T-cell (primary cell): ENCODE measurements at regions not wholly inside any gene's neighbourhood (a gene's known extent, or its start where the extent isn't known, plus 50 kb on each side); places are given as distances from the start of the nearest gene placed in this dataset.

Experiments
- ATAC-seq, 4 experiments: fragments of 200-7000 bp in 3 of 4; fragments of 150-1000 bp in 1 of 4; cut with Tn5 transposase; replicated peaks in 1 of 4; 1 replicate in 3 of 4; 2 replicates in 1 of 4; pipeline ENCODE4 v1.10.0; 2021; ENCODE audit warnings: moderate library complexity in 3 of 4, mild to moderate bottlenecking in 2 of 4, moderate number of reproducible peaks in 1 of 4
- CTCF ChIA-PET, 2 donors: fragments of 300-600 bp; sonication (Branson Sonifier 250); formaldehyde crosslinking; loops; one replicate each; lab custom pipeline; 2022; ENCODE audit warnings: antibody characterized with exemption in 2 of 2; lab: Charles Lee
- POLR2A ChIA-PET, 2 donors: fragments of 300-600 bp; sonication (Branson Sonifier 250); formaldehyde crosslinking; loops; one replicate each; lab custom pipeline; 2022; ENCODE audit warnings: antibody characterized with exemption in 2 of 2; lab: Charles Lee
- DNase-seq, 35 experiments: peaks; one replicate each; pipeline versions ENCODE4 v3.0.0 to v3.0.0-alpha.2; 2013 to 2023
- H3K27ac ChIP-seq: one replicate; pipeline ENCODE4 v1.5.1; 2013; ENCODE audit warnings: low read length
- H3K27me3 ChIP-seq, 2 experiments: replicated peaks in 1 of 2; 1 replicate in 1 of 2; 2 replicates in 1 of 2; pipeline versions ENCODE4 v1.6.1 to v1.7.0; 2013; ENCODE audit warnings: low read length in 1 of 2, mixed read lengths in 1 of 2; ENCODE audit not compliant: control insufficient read depth in 2 of 2, insufficient read depth in 2 of 2; ENCODE audit errors: extremely low read depth in 1 of 2
- H3K36me3 ChIP-seq, 2 donors: 1 replicate in 1 of 2; 2 replicates in 1 of 2; pipeline versions ENCODE4 v1.6.1 to v1.7.0; 2013; ENCODE audit warnings: low read length in 1 of 2; ENCODE audit not compliant: control insufficient read depth in 2 of 2, insufficient read depth in 1 of 2; ENCODE audit errors: extremely low read depth in 1 of 2
- H3K4me1 ChIP-seq, 2 experiments: 1 replicate in 1 of 2; 2 replicates in 1 of 2; pipeline versions ENCODE4 v1.6.1 to v1.7.0; 2013; ENCODE audit warnings: low read length in 2 of 2, mixed read lengths in 1 of 2; ENCODE audit not compliant: insufficient read depth in 2 of 2, control insufficient read depth in 1 of 2; ENCODE audit errors: extremely low read depth in 1 of 2
- H3K4me3 ChIP-seq, 2 donors: 1 replicate in 1 of 2; 2 replicates in 1 of 2; pipeline versions ENCODE4 v1.5.1 to v1.7.0; 2013; ENCODE audit warnings: mild to moderate bottlenecking in 2 of 2, low read length in 1 of 2, moderate library complexity in 1 of 2; ENCODE audit not compliant: control insufficient read depth in 1 of 2; ENCODE audit errors: extremely low read depth in 1 of 2
- H3K9me3 ChIP-seq: 2 replicates; pipeline ENCODE4 v1.7.0; 2013
- H3K27ac Mint-ChIP-seq, 2 donors: one replicate each; pipeline ENCODE4 v1.8.0; 2020 to 2021; ENCODE audit warnings: mild to moderate bottlenecking in 2 of 2, mixed read lengths in 2 of 2
- H3K27me3 Mint-ChIP-seq, 2 donors: one replicate each; pipeline ENCODE4 v1.8.0; 2021 to 2022; ENCODE audit warnings: mixed read lengths in 2 of 2
- H3K36me3 Mint-ChIP-seq: one replicate; pipeline ENCODE4 v1.8.0; 2021; ENCODE audit warnings: mixed read lengths
- H3K4me1 Mint-ChIP-seq, 3 donors: one replicate each; pipeline ENCODE4 v1.8.0; 2020 to 2022; ENCODE audit warnings: mixed read lengths in 3 of 3, mild to moderate bottlenecking in 1 of 3
- H3K4me3 Mint-ChIP-seq, 3 donors: one replicate each; pipeline ENCODE4 v1.8.0; 2020 to 2022; ENCODE audit warnings: mild to moderate bottlenecking in 3 of 3, mixed read lengths in 3 of 3, moderate library complexity in 3 of 3
- H3K9me3 Mint-ChIP-seq, 3 donors: one replicate each; pipeline ENCODE4 v1.8.0; 2020 to 2022; ENCODE audit warnings: mixed read lengths in 3 of 3
- WGBS: methylation state at CpG from one replicate; pipeline ENCODE4 v1.1.5; 2013; ENCODE audit warnings: missing lambda C conversion rate; ENCODE audit not compliant: insufficient coverage; 5-methylcytosine and 5-hydroxymethylcytosine counted together

DNA sequence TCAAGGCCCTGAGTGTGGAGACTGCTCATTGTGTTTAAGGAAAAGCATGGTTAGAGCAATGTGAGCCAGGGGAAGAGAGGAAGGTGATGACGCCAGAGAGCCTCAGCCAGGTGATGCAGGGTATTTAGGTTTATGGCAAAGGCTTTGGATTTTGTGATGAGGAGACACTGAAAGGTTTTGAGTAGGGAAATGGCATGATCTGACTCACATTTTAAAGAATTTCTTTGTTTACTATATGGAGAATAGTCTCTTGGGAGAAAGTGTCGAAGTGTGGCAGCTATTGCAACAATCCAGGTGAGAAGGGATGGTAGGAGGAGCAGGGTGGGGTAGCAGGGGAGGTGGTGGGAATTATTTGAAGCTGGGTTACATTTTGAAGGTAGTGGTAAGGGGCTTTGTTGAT is 293.4 kb upstream of the IGFBP7 start:
- Histone ChIP-seq H3K9me3 (no peaks in the 10 kb centered on the region), H3K27me3 (no peaks in the 10 kb centered on the region), H3K4me3 (no peak overlapping the region), H3K36me3 (no peaks in the 10 kb centered on the region), H3K27ac (no peak overlapping the region), H3K4me1 (no peaks in the 10 kb centered on the region)
- Mint-ChIP-seq H3K27ac (no peak overlapping the region), H3K9me3 (peaks cover 0 to 5% (median 3%) of the 10 kb centered on the region in 3 donors), H3K27me3 (peaks cover 0 to 3% of the 10 kb centered on the region in 2 donors), H3K36me3 (no peaks in the 10 kb centered on the region), H3K4me1 (no peaks in the 10 kb centered on the region), H3K4me3 (no peak overlapping the region)
- ChIA-PET CTCF (no interaction called here), POLR2A (no interaction called here)
- WGBS: 61% methylated on average over 2 of the region's 2 CpGs
- DNase-seq: no peak
- no peak for ATAC-seq

DNA sequence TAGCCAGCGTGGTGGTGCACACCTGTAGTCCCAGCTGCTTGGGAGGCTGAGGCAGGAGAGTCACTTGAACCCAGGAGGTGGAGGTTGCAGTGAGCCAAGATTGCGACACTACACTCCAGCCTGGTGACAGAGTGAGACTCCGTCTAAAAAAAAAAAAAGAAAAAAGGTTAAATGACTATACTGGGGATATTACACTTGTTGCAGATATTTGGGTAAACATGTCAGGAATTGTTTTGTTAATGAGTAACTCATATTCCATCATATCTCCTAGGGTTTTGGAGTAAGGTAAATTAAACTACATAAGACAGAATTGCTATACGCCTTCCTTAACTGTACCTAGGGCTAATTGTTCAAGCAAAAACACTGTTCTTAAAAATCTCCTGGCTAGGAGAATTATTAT is 291.4 kb upstream of the IGFBP7 start:
- Mint-ChIP-seq H3K27ac (no peak overlapping the region), H3K9me3 (peaks cover 0 to 5% (median 0%) of the 10 kb centered on the region in 3 donors), H3K4me1 (no peaks in the 10 kb centered on the region), H3K27me3 (peaks cover 0 to 3% of the 10 kb centered on the region in 2 donors), H3K36me3 (no peaks in the 10 kb centered on the region), H3K4me3 (no peak overlapping the region)
- Histone ChIP-seq H3K27ac (no peak overlapping the region), H3K27me3 (no peaks in the 10 kb centered on the region), H3K9me3 (no peaks in the 10 kb centered on the region), H3K36me3 (no peaks in the 10 kb centered on the region), H3K4me1 (no peaks in the 10 kb centered on the region), H3K4me3 (no peak overlapping the region)
- CTCF ChIA-PET: no interaction called here
- WGBS: no CpG with 5 or more reads among the region's 4 CpGs
- POLR2A ChIA-PET: no interaction called here
- ATAC-seq (no peak), DNase-seq (no peak)

DNA sequence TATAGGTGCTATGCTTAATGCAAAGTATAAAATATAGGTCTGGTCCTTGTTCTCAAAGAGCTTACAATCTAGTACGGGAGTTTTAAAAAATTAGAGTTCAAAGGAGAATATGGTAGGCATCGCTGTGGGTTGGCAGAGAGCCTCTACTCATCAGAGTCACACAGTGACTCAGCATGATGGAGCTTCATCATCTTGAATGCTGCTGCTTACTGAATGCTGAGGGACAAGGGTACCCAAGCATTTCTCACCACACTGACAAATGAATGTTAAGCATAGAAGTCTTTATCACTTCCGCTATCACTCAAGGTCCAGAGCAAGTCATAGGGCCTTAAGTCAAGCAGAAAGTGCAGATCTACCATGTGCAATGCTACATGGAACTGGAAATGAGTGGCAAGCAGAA is 268.6 kb upstream of the IGFBP7 start:
- Histone ChIP-seq H3K9me3 (no peaks in the 10 kb centered on the region), H3K4me1 (no peaks in the 10 kb centered on the region), H3K4me3 (no peak overlapping the region), H3K27me3 (no peaks in the 10 kb centered on the region), H3K36me3 (no peaks in the 10 kb centered on the region), H3K27ac (no peak overlapping the region)
- CTCF ChIA-PET: no interaction called here
- Mint-ChIP-seq H3K27ac (no peak overlapping the region), H3K27me3 (no peaks in the 10 kb centered on the region), H3K4me3 (no peak overlapping the region), H3K9me3 (peaks cover 0 to 9% (median 0%) of the 10 kb centered on the region in 3 donors), H3K4me1 (no peaks in the 10 kb centered on the region), H3K36me3 (no peaks in the 10 kb centered on the region)
- ATAC-seq (no peak), DNase-seq (no peak)
- POLR2A ChIA-PET: no interaction called here
- 83% methylated on average over 2 of the region's 3 CpGs for WGBS

DNA sequence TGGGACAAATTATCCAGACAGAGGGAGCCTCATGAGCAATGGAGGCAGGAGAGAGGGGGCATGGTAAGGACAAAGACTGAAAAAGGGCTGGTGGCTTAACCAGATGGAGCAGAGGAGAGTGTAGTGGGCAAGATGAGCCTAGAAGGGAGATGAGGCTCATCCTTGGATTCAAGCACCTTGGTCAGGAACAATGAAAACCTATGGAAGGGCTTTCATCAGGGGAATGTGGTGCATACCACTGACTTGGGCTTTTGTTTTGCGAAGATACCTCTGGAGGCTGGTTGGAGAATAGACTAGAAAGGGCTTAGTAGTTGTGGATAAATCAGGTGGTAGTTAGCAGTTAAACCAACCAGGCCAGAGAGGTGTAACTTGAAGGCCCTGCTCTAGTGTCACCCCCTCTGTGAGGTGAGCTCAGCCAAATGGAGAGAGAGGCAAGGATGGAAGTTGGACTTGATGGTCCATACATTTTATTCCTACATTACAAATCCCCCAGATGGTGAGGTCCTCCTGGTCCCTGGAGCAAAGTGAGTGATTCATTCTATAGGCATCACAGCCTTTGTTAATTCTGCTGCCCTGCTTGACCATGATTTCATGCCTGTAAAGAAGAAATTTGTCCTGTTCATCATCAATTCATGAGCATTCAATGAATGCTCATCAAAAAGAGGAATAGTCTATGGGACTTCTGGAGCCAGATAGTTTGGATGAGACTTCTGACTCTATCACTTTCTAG is 264.8 kb upstream of the IGFBP7 start:
- Histone ChIP-seq H3K36me3 (no peaks in the 10 kb centered on the region), H3K9me3 (no peaks in the 10 kb centered on the region), H3K4me3 (no peak overlapping the region), H3K27me3 (no peaks in the 10 kb centered on the region), H3K4me1 (no peaks in the 10 kb centered on the region), H3K27ac (no peak overlapping the region)
- no CpG with 5 or more reads among the region's 1 CpG for WGBS
- no peaks in the 10 kb centered on the region for H3K27me3 Mint-ChIP-seq
- DNase-seq (no peak), ATAC-seq (no peak)
- CTCF ChIA-PET: no interaction called here
- H3K4me3 Mint-ChIP-seq: no peak overlapping the region
- peaks cover 0 to 13% (median 0%) of the 10 kb centered on the region in 3 donors for H3K9me3 Mint-ChIP-seq
- POLR2A ChIA-PET: no interaction called here
- H3K27ac Mint-ChIP-seq: no peak overlapping the region
- no peaks in the 10 kb centered on the region for H3K4me1 Mint-ChIP-seq
- no peaks in the 10 kb centered on the region for H3K36me3 Mint-ChIP-seq

DNA sequence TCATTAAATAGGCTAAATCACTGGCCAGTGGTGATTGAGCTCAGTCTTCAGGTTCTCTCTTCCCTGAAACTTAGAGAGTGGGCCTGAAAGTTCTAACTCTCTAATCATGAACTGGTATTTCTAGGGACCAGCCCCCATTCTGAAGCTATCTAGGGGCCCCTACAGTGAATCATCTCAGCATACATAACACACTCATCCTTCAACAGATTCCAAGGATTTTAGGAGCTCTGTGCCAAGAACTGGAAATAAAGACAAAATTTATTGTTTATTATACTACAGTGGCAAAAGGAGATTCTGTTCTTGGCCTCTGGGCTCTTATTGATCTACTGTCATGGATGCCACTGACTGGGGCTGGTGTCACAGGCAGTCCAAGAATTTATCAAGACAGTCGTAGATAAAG is 263.8 kb upstream of the IGFBP7 start:
- Mint-ChIP-seq H3K27ac (no peak overlapping the region), H3K9me3 (peaks cover 0 to 13% (median 0%) of the 10 kb centered on the region in 3 donors), H3K4me1 (no peaks in the 10 kb centered on the region), H3K4me3 (no peak overlapping the region), H3K27me3 (no peaks in the 10 kb centered on the region), H3K36me3 (no peaks in the 10 kb centered on the region)
- ChIA-PET CTCF (no interaction called here), POLR2A (no interaction called here)
- no peak for DNase-seq
- ATAC-seq: no peak
- Histone ChIP-seq H3K27me3 (no peaks in the 10 kb centered on the region), H3K36me3 (no peaks in the 10 kb centered on the region), H3K4me1 (no peaks in the 10 kb centered on the region), H3K27ac (no peak overlapping the region), H3K9me3 (no peaks in the 10 kb centered on the region), H3K4me3 (no peak overlapping the region)
- 86% methylated on average over 1 of the region's 1 CpG for WGBS

DNA sequence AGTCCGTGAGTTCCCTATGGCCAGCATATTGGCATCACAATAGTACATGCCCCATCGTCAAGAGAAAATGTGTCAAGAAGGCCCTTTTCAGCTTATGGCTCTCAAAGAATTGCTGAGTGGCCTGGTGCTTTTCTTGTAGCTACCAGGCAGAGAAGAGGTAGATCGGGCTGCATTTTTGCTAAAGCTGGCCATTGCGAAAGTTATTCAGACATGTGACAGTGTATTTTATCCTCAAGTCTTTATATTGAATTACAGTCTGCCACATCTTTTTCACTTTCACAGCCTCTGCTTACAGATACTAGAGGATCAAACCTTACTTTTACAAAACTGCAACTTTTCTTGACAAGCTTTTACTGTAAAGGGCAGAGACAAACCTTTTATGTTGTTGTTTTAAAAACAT is 261.5 kb upstream of the IGFBP7 start:
- WGBS: 62% methylated on average over 2 of the region's 4 CpGs
- H3K27me3 Mint-ChIP-seq: no peaks in the 10 kb centered on the region
- CTCF ChIA-PET: no interaction called here
- DNase-seq: no peak
- H3K36me3 ChIP-seq: no peaks in the 10 kb centered on the region
- H3K27me3 ChIP-seq: no peaks in the 10 kb centered on the region
- no peak overlapping the region for H3K27ac ChIP-seq
- no peaks in the 10 kb centered on the region for H3K9me3 ChIP-seq
- ATAC-seq: no peak
- no peaks in the 10 kb centered on the region for H3K36me3 Mint-ChIP-seq
- H3K9me3 Mint-ChIP-seq: peaks cover 0 to 8% (median 0%) of the 10 kb centered on the region in 3 donors
- no peak overlapping the region for H3K27ac Mint-ChIP-seq
- no peaks in the 10 kb centered on the region for H3K4me1 Mint-ChIP-seq
- H3K4me1 ChIP-seq: no peaks in the 10 kb centered on the region
- no peak overlapping the region for H3K4me3 ChIP-seq
- POLR2A ChIA-PET: no interaction called here
- H3K4me3 Mint-ChIP-seq: no peak overlapping the region

DNA sequence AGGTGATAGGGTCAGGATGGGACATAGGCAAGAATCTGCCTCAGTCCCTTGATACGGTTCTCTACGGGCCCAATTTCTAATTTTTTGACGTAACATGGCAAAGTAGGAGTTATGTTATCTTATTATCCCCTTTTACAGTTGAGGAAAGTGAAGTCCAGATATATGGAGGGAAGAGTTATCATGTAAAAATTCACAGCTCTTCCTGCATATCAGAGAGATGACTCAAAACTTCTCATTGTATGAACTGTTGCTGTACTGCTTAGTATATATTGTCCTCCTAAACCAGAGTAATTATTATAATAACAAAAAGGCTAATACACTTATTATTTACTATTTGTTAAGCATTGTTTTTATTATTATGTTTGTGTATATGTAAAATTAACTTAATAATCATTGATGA is 260.5 kb upstream of the IGFBP7 start:
- Mint-ChIP-seq H3K36me3 (no peaks in the 10 kb centered on the region), H3K27me3 (no peaks in the 10 kb centered on the region), H3K4me3 (no peak overlapping the region), H3K9me3 (peaks cover 0 to 8% (median 0%) of the 10 kb centered on the region in 3 donors), H3K27ac (no peak overlapping the region), H3K4me1 (no peaks in the 10 kb centered on the region)
- no peaks in the 10 kb centered on the region for H3K36me3 ChIP-seq
- DNase-seq: no peak
- no peak for ATAC-seq
- no peak overlapping the region for H3K27ac ChIP-seq
- CTCF ChIA-PET: no interaction called here
- POLR2A ChIA-PET: no interaction called here
- H3K9me3 ChIP-seq: no peaks in the 10 kb centered on the region
- WGBS: no CpG with 5 or more reads among the region's 3 CpGs
- no peaks in the 10 kb centered on the region for H3K27me3 ChIP-seq
- H3K4me3 ChIP-seq: no peak overlapping the region
- H3K4me1 ChIP-seq: no peaks in the 10 kb centered on the region
